Suppressor macrophage treated with lipopolysaccharide for 4 hours (primary cell): ENCODE measurements at regions not wholly inside any gene's neighbourhood (a gene's known extent, or its start where the extent isn't known, plus 50 kb on each side); places are given as distances from the start of the nearest gene placed in this dataset.
"Not testable (repeated sequence)": the region's sequence is repeated elsewhere in the genome, so short reads cannot be mapped to it uniquely, and the experiment has no call there.

ENCODE experiments used
- DNase-seq: peaks from one replicate; pipeline ENCODE4 v3.0.0-alpha.2; 2020

DNA sequence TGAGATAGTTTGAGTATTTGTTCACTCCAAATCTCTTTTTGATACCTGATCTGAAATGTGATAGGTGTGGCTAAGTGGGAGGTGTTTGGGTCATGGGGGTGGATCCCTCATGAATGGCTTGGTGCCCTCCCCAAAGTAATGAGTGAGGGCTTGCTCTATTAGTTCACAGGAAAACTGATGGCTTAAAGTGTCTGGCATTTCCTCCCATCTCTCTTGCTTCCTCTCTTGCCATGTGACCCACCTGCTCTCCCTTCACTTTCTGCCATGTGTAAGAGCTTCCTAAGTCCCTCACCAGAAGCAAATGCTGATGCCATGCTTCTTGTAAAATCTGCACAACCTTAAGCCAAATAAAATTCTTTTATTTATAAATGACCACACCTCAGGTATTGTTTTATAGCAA lies 61.1 kb downstream of the MAD2L1 start:
- DNase-seq: no peak

DNA sequence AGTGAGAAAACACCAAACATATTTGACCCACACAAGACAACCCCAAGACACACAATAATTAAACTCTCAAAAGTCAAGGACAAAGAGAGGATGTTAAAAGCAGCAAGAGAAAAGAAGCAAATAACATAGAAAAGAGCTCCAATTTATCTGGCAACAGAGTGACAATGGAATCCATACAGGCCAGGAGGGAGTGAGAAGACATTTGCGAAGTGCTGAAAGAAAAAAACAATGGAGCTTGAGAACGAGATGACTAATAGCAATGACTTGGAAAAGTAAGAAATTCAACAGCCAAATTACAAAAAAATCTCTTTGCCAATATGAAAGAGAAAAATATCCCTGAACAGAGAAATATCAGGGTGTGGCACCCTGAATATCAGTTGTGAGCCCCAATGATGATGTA lies 61.6 kb downstream of the MAD2L1 start:
- DNase-seq: no peak

DNA sequence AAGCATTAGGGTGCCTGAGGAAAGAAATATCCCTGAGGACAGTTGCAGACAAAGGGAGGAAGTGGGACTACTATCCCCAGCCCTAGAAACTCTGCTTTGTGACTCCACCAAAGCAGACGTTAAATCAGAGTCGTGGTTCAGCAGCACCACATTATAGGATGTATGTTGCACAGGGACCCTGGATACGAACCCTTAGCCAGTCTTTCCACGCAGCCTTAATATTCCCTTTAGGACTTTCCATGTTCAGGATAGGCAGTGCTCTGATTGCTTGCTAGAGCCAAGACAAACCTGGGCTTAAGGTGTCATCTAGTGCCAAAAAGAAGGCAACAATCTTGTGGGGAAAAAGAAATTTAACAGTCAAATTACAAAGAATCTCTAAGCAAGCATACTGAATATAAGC lies 62.6 kb downstream of the MAD2L1 start:
- no peak for DNase-seq

DNA sequence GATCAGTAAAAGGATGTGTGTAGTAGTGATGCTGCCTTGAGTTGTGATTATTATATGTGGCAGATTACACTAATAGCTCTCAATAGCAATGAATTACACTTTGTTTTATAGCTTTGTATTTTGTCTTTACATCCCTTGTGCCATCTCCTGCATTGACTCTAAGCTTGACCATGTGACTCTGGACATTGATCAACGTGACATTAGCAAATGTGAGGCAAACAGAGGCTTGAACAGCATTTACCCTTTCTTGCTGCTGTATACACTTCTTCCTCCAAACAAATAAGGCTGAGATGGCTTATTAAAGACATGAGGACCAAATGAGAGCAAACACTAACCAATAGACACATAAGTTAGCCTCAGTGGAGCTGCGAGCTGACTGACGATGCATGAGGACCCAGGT lies 63.5 kb downstream of the MAD2L1 start:
- DNase-seq: no peak

DNA sequence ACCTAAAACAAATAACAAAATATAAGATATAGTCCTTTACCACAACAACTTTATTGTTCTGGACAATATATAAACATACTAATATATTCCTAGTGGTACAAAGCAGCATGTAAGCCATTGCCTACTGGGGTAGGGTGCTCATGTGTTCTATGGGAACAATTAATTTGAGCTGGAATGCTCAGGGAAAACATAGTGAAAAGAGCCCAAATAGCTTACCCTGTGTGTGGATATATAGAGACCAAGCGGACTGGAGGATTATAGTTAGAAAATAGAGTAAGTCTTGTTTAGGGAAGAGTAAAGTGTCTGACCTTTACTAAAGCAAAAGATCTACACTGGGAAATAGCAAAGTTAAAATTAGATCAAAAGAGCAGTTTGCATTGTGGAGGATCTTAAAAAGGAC lies 64.8 kb downstream of the MAD2L1 start:
- DNase-seq: no peak

DNA sequence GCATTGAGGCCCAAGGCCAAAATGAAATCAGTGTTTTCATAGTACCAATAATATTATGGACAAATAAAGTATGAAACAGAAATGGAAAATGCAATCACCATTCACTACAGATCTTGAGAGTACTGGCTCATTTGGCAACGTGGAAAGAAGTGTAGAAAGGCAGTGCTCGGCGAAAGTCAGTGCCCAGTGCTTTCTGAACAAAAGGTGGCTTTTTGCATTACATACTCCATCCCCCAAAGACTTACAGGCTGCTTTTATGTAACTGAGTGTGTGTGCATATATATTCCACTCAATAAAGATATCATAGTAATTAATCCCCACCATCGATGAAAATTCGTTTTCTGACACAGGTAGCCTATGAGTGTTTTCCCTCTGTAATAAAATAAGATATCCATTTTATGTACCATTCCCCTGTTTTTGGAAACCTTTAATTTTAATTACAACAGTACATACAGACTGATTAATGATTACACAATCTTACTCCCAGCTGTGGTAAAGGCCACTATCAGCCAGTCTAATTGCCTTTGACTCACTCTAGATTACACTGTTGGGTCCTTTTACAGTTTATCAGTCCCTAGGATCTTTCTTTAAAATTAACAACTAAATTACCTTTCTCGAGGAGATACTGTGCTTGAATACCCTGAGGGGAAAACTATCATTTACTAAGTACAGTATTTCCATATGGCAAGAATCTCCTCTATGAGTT lies 65.9 kb downstream of the MAD2L1 start:
- DNase-seq: no peak

DNA sequence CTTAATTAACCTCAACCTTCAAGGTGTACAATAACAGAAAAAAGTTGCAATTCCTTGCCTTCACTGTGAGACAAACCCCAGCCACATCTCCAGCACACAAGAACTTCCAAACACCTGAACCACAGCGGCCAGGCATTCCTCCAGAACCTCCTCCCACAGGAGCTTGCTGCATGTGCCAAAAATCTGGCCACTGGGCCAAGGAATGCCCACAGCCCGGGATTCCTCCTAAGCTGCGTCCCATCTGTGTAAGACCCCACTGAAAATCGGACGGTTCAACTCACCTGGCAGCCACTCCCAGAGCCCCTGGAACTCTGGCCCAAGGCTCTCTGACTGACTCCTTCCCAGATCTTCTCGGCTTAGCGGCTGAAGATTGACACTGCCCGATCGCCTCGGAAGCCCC lies 70.6 kb downstream of the MAD2L1 start:
- not testable (repeated sequence) for DNase-seq

DNA sequence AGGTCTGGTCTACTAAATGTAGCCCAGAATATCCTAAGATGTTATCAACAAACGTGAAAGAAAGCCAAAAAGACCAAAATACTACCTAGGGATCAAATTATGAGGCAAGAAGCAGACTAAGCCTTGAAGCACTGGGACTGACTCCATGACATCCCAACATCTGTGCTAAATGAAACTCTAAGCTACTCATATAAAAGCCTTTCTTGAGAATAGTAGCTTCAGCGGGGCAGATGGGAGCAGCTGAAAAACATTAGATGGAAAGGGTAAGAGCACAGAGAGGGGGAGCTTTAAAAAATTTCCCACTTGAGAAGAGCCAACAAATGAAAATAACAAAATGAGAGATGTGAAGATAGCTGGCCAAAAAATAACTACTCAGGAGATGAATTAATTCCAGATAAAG lies 81.7 kb downstream of the MAD2L1 start:
- DNase-seq: no peak

DNA sequence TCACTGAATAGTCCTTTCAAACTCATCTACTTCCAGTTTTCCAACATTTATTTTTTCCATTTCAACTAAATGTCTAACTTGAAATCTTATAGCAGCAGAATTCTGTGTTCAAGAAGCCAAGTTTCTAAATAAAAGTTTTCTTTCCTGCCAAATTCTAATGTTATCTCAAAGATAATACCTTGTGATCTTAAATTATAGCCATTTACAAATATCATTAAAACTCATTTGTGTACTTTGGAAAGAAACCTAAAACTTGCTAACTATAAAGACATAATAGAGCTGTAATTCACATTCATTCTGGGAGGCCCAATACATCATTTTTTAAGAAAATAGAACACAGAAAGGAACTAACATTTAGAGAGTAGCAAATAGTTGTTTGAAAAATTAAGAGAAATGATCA lies 83.9 kb downstream of the MAD2L1 start:
- no peak for DNase-seq

DNA sequence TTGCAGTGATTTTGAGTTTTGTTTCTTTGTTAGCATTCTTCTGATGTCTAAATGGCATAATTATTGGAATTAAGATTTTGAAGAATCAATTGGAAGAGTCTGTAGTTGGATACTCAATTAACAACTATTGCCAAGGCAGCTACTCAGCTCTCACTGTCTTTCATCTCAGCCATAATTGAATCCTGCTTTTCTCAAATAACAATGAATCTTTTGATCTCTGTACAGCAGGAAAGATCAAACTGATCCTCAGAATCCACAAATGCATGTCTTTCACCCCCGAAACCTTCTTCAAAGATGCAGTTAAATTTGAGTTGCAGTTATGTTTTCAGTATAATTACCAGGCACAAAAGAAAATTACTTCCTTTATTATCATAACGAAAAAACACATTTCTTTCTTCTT lies 86.2 kb downstream of the MAD2L1 start:
- no peak for DNase-seq

DNA sequence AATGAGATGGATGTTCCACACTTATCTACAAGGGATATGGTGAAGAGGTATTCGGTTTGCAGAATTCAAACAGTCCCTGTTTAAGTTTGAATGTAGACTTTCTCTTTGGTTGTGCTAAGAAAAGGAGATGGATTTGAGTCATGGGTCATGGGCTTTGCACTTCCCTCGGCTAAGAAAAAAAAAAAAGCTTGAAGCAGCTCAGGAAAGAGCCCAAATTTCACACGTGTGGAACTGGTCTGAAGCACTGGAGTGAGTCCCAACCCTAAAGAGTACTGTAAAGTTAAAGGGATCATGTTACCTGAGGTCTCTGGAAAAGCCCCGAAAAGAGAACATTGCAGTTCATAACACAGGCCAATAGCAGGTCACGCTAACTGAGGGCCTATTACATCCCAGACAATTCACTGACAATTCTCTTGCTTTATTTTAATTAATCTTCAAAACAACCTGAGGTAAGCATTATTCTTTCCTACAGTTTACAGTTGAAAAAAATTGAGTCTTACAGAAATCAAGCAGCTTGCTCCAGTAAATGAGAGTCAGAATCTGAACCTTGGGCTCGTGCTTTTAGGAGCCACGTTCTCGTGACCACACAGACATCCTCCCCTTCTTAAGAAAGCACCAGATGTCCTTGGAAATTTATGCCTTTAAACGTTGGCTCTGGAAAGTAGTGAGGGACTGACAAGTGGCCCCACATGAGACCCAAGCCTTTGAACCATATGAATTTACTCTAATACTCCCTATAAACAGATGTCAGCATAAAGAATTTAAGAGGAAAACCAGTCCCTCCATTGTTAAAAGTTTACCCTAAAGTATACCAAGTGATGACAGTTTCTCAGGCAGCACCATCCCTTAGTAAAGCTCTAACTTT lies 89.3 kb downstream of the MAD2L1 start:
- no peak for DNase-seq

DNA sequence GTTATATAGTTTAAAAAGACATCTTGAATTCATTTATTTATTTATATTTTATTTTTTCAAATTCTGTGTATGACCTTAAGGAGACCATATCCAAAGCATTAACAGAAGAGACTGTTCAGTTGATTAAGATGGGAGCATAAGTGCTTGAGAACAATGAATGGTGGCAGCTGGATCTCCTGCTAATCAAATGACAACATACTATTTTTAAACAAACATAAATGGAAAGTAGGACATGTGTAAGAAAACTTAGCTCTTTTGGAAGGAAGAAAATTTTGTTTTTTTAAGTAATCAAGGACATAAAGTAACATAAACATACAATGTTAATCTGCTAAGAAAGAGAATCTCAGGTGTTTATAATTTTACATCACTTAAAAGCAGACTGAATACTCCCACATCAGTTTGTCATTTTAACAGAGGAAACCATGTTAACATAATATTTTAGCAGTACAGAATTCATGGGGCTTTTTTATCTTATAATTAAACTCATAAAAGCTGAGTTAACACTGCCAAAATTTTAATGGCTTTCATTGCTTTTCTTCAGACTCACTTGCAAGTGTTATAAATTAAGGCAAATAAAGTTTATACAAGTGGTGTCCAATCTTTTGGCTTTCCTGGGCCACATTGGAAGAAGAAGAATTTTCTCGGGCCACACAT lies 95.1 kb downstream of the MAD2L1 start:
- no peak for DNase-seq

DNA sequence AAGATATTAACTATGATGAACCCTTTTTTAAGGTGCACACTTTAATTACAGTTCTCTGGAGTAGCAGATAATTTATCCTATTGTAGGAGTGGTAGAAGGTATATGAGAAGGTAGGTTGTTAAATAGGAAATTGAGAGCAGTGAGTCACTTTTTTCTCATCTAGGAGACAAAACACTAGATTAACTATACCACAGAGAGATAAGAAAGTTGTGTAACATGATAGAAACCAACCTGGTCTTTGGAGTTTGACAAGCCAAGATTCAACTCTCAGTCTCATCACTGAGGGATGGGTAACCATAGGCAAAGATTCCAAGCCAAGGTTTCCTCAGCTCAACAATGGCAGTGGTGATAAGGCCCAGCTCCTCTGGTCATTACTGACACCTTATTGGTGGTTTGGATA lies 104.0 kb downstream of the MAD2L1 start:
- DNase-seq: no peak

DNA sequence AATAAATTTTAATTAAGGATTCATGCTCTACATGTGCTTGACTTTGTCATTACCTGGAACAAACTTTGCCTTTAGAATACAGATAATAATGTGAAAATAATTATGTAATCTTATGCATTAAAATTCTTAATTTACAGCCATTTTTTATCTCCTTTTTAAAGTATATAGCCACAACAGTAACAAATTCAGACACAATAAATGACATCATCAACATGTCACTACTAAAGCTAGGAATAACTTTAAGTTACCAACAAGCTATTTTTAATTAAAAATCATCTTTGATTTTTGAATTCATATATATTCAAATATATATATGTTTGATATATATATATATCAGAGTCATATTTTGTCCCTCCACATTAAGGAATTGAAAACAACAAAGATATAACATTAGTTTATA lies 107.7 kb downstream of the MAD2L1 start:
- no peak for DNase-seq

DNA sequence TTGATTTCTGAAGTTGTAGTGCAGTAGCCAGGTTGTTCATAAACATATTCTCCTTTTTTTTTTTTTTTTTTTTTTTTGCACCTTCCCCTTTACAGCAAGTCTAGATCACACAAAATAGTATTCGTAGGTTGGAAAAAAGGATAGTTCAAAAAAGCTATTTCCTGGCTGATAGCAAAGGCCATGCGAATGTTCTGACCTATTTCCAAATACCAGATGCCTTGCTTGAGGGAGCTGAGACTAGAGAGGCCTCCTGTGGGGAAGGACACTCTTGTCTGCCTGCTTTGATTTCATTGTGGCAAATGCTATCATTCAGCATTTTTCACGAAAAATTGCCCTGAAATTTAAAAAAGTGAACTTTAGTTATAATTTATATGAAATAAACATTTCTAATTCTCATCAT lies 111.4 kb downstream of the MAD2L1 start:
- DNase-seq: no peak

DNA sequence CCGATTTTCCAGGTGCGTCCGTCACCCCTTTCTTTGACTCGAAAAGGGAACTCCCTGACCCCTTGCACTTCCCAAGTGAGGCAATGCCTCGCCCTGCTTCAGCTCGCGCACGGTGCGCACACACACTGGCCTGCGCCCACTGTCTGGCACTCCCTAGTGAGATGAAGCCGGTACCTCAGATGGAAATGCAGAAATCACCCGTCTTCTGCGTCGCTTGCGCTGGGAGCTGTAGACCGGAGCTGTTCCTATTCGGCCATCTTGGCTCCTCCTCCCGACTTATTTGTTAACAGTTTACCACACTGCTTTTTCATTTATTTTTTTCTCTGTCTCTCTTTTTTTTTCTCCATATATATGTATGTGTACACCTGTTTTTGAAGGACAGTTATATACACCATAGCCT lies 112.2 kb downstream of the MAD2L1 start:
- not testable (repeated sequence) for DNase-seq

DNA sequence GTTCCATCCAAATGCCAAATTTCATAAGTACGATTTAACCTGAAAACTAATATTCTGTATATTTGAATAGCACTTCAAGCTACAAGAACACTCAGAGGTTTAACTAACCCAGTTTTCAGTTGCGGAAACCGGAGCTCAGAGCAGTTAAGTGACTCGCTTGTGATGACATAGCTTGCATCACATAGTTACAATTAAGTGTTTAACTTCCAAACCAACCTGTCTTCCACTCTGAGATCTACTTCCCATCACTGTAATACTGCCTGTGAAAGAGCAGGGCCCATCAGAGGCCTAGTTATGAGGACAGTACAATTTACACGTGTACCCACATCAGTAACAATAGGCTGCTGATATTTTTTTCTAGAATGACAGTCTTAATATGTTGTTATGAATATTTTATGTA lies 120.3 kb downstream of the MAD2L1 start:
- DNase-seq: no peak

DNA sequence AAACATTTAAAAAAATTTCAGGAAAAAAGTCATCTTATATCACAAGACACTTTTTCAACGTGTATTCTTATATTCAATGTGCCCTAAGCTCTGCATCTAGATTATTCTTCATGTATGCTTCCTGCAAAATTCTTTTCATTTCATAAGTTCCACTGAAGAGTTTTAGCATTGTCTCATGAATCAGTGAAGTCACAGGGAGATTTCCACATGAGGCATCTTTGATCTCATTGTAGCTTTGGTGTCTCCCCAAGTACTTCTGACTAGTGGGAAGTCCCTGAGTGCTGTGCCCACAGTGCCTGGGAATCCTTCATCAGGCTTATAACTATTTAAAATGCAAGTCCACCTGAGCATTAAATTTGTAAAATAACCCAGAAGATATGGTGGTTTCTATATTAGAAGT lies 123.8 kb downstream of the MAD2L1 start:
- no peak for DNase-seq

DNA sequence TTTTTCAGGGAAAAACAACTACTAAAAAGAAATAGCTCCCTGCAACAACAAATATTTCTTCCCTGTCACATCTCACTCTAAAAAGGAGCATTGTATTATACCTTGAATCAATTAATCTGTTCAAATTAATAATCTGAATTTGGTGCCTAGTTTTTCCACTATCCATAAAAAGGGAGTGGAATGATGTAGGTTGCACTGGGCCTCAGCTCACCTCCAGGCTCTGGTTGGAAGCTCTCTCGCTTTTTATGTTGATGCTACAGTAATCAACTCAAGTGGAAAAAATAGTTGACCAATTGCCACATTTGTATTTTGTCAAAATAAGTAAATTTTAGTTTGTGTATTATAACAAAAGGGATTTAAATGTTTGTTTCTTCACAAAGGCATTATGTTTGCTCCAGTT lies 126.1 kb downstream of the MAD2L1 start:
- DNase-seq: no peak

DNA sequence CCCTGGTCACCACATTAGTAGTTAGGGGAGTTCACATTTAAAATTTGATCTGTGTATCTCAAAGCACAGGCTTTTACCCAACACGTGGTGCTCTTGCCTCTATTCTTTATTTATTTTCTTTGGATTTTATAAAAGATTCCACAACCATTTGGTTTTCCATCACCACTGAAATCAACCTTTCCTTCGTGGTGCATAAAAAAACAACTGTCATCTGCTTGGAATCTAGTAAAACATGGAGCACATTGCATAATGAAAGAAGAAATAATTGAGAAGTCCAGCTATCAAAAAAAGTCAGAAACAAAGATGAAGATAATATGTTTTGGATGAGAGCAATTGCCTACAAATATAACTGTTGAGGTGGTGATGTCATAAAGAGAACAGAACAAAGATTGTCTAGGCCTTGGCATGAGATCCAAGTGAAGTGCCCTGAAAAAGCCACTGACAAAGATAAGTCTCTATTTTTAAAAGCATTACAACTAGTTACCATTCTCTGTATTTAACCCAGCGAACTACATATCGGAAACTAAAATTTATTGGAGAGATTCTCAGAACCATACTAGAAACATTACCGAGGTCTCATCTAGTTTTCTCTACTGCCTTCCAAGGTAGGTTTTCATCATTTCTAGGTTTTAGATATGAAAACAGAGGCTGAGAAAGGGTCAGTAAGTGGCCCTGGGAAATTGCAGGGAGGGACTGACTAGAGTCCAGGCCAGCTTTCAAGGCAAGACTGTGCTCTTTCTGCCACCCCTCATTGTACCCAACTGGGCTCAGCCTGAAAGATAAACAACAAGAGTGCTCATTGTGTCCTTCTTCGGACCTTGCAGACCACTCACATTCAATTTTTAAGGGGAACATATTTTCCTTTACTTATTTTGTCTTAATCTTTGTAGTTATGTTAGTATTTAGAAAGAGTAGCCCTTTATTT lies 127.3 kb downstream of the MAD2L1 start:
- DNase-seq: no peak

DNA sequence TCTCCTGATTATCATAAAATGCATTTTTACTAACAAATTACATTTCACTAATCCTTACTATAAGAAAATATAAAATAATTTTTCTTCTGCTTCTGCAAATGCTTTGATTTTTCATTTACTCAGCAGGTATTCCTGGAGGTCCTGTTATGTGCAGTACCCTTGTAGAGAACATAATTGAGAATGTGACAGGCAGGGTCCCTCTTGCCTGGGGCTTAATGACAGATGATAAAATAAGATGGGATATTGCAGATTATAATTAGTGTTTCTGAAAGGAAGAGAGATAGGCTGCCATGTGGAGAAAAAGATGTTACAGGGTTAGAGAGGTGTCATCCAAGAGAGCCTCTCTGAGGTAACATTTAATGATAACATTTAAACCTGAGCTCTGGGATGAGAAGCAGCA lies 128.9 kb downstream of the MAD2L1 start:
- DNase-seq: no peak

DNA sequence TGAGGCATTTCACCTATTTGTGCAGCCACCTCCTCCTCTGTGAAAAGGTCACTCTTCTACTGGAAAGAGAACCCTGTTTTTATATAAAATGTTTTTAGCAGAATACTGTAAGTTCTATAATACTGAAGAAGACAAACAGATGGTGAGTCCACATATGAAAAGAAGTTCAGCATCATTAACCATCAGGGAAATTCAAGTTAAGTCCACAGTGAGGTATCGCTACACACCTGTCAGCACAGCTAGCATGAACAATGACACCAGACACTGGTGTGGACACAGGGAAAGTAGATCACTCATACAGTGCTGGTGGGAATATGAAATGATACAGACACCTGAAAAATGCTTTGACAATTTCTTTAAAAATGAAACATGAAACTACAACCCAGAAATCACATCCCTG lies 133.0 kb downstream of the MAD2L1 start:
- DNase-seq: no peak

DNA sequence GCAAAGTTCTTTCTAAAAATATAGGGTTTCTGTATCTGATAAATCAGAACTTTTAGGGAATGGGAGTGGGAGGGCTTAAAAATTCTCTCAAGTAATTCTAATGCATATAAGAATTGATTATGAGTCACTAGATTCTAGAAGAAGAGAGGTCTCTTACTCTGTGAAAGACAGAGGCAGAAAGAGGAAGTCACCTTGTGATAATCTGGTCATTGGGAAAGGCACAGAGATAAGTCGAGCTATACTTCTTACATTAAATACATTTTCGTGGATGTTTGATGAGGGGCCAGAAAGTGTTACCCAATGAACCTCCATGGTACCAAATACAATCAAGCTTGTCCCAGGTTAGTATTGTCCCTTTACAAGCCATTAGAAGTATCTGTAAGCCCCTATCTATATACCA lies 134.4 kb downstream of the MAD2L1 start:
- no peak for DNase-seq
